HG03521 (cell line): ENCODE measurements at regions not wholly inside any gene's neighbourhood (a gene's known extent, or its start where the extent isn't known, plus 50 kb on each side); places are given as distances from the start of the nearest gene placed in this dataset.

Experiments used
- ATAC-seq: cut with Tn5 transposase; IDR thresholded peaks from one replicate; pipeline ENCODE4 v1.9.1; 2021; ENCODE audit warnings: mild to moderate bottlenecking, moderate library complexity; ENCODE audit not compliant: unreplicated experiment

GRCh38 chr2:15038366-15039364 lies 406.1 kb downstream of the LRATD1 start:
- ATAC-seq = no peak

- ATAC-seq = no peak
Observed at GRCh38 chr2:15040429-15041084, 408.0 kb downstream of the LRATD1 start.

GRCh38 chr2:15041429-15041837 lies 408.9 kb downstream of the LRATD1 start:
- ATAC-seq = no peak

GRCh38 chr2:15042801-15043217 lies 410.3 kb downstream of the LRATD1 start:
- ATAC-seq = no peak

- no peak for ATAC-seq
Observed at GRCh38 chr2:15043336-15044058, 411.0 kb downstream of the LRATD1 start.

GRCh38 chr2:15045054-15045453 lies 412.5 kb downstream of the LRATD1 start:
- no peak for ATAC-seq

GRCh38 chr2:15047184-15047583 lies 414.7 kb downstream of the LRATD1 start:
- ATAC-seq = no peak

- no peak for ATAC-seq
Observed at GRCh38 chr2:15048000-15048399, 415.5 kb downstream of the LRATD1 start.

- no peak for ATAC-seq
Observed at GRCh38 chr2:15049096-15049993, 416.8 kb downstream of the LRATD1 start.

GRCh38 chr2:15050483-15050882 lies 418.0 kb downstream of the LRATD1 start:
- no peak for ATAC-seq

- ATAC-seq = no peak
Observed at GRCh38 chr2:15053542-15053941, 421.0 kb downstream of the LRATD1 start.

GRCh38 chr2:15058015-15058720 lies 425.7 kb downstream of the LRATD1 start:
- no peak for ATAC-seq

- no peak for ATAC-seq
Observed at GRCh38 chr2:15058721-15059157, 426.2 kb downstream of the LRATD1 start.

GRCh38 chr2:15059870-15060512 lies 427.5 kb downstream of the LRATD1 start:
- no peak for ATAC-seq

- no peak for ATAC-seq
Observed at GRCh38 chr2:15061268-15061667, 428.8 kb downstream of the LRATD1 start.

- no peak for ATAC-seq
Observed at GRCh38 chr2:15066138-15066537, 433.6 kb downstream of the LRATD1 start.

GRCh38 chr2:15069149-15069548 lies 436.6 kb downstream of the LRATD1 start:
- no peak for ATAC-seq

- no peak for ATAC-seq
Observed at GRCh38 chr2:15072836-15073235, 440.3 kb downstream of the LRATD1 start.

- ATAC-seq = no peak
Observed at GRCh38 chr2:15073664-15074063, 441.1 kb downstream of the LRATD1 start.
